ENCODE measurements at regions not wholly inside any gene's neighbourhood (a gene's known extent, or its start where the extent isn't known, plus 50 kb on each side); places are given as distances from the start of the nearest gene placed in this dataset.

- Histone ChIP-seq H3K4me3 (ENCODE audit: low read depth in 1 of 2, low read length in 1 of 2) (no peak overlapping the region), H3K27me3 (no peaks in the 10 kb centered on the region), H3K27ac (no peak overlapping the region), H3K9me3 (no peaks in the 10 kb centered on the region), H3K4me1 (ENCODE audit: control insufficient read depth in 1 of 2, insufficient read depth in 1 of 2, low read depth in 1 of 2, low read length in 1 of 2) (peaks cover 0 to 9% of the 10 kb centered on the region in 2 experiments), H3K36me3 (no peaks in the 10 kb centered on the region)
- TF ChIP-seq CTCF (IDR thresholded peaks at IDR 0.05), result no peak
These were observed 168.5 kb upstream of the SLC39A10 start for GRCh38 chr2:195488567-195488966.

- Histone ChIP-seq H3K4me1 (ENCODE audit: control insufficient read depth in 1 of 2, insufficient read depth in 1 of 2, low read depth in 1 of 2, low read length in 1 of 2) (peaks cover 0 to 9% of the 10 kb centered on the region in 2 experiments), H3K9me3 (no peaks in the 10 kb centered on the region), H3K36me3 (no peaks in the 10 kb centered on the region), H3K27ac (no peak overlapping the region), H3K27me3 (no peaks in the 10 kb centered on the region), H3K4me3 (ENCODE audit: low read depth in 1 of 2, low read length in 1 of 2) (no peak overlapping the region)
- no peak for TF ChIP-seq CTCF (IDR thresholded peaks at IDR 0.05)
These were observed 169.9 kb upstream of the SLC39A10 start for GRCh38 chr2:195486987-195487644.

GRCh38 chr2:195486520-195486919 is 170.5 kb upstream of the SLC39A10 start:
- no peak for TF ChIP-seq CTCF (IDR thresholded peaks at IDR 0.05)
- no peak overlapping the region for H3K4me3 ChIP-seq (ENCODE audit: low read depth in 1 of 2, low read length in 1 of 2)
- no peaks in the 10 kb centered on the region for H3K27me3 ChIP-seq
- no peaks in the 10 kb centered on the region for H3K36me3 ChIP-seq
- H3K4me1 ChIP-seq (ENCODE audit: control insufficient read depth in 1 of 2, insufficient read depth in 1 of 2, low read depth in 1 of 2, low read length in 1 of 2), result peaks cover 0 to 9% of the 10 kb centered on the region in 2 experiments
- no peak overlapping the region for H3K27ac ChIP-seq
- H3K9me3 ChIP-seq, result no peaks in the 10 kb centered on the region

GRCh38 chr2:195482010-195482409 is 175.0 kb upstream of the SLC39A10 start:
- no peaks in the 10 kb centered on the region for H3K27me3 ChIP-seq
- H3K4me3 ChIP-seq (ENCODE audit: low read depth in 1 of 2, low read length in 1 of 2), result no peak overlapping the region
- H3K27ac ChIP-seq, result no peak overlapping the region
- H3K4me1 ChIP-seq (ENCODE audit: control insufficient read depth in 1 of 2, insufficient read depth in 1 of 2, low read depth in 1 of 2, low read length in 1 of 2), result peaks cover 0 to 4% of the 10 kb centered on the region in 2 experiments
- no peaks in the 10 kb centered on the region for H3K9me3 ChIP-seq
- no peaks in the 10 kb centered on the region for H3K36me3 ChIP-seq
- TF ChIP-seq CTCF (IDR thresholded peaks at IDR 0.05), result no peak

GRCh38 chr2:195480121-195480520 is 176.9 kb upstream of the SLC39A10 start:
- Histone ChIP-seq H3K4me1 (ENCODE audit: control insufficient read depth in 1 of 2, insufficient read depth in 1 of 2, low read depth in 1 of 2, low read length in 1 of 2) (no peaks in the 10 kb centered on the region), H3K27ac (no peak overlapping the region), H3K36me3 (no peaks in the 10 kb centered on the region), H3K4me3 (ENCODE audit: low read depth in 1 of 2, low read length in 1 of 2) (no peak overlapping the region), H3K9me3 (no peaks in the 10 kb centered on the region), H3K27me3 (no peaks in the 10 kb centered on the region)
- no peak for TF ChIP-seq CTCF (IDR thresholded peaks at IDR 0.05)
